LNCaP clone FGC (cell line): ENCODE measurements at regions not wholly inside any gene's neighbourhood (a gene's known extent, or its start where the extent isn't known, plus 50 kb on each side); places are given as distances from the start of the nearest gene placed in this dataset.
"Not testable (repeated sequence)": the region's sequence is repeated elsewhere in the genome, so short reads cannot be mapped to it uniquely, and the experiment has no call there.

Experiments used
- DNase-seq: peaks from one replicate; pipeline ENCODE4 v3.0.0-alpha.2; 2011; ENCODE audit warnings: low read depth
- H3K4me3 ChIP-seq: 2 replicates; pipeline ENCODE4 v1.5.1; 2011; ENCODE audit warnings: mild to moderate bottlenecking, low read depth, low read length, control low read depth
- CTCF ChIP-seq: IDR thresholded peaks from 2 replicates; pipeline ENCODE4 v1.5.1; 2012; ENCODE audit warnings: mild to moderate bottlenecking; ENCODE audit not compliant: control insufficient read depth, insufficient read depth; ENCODE audit errors: extremely low read depth

- H3K4me3 ChIP-seq = no peak overlapping the region
- no peak for DNase-seq
- TF ChIP-seq CTCF = no peak
Observed at GRCh38 chr9:94175669-94176068, 83.4 kb upstream of the ZNF169 start.

GRCh38 chr9:94176608-94177007 is 82.5 kb upstream of the ZNF169 start:
- H3K4me3 ChIP-seq = no peak overlapping the region
- DNase-seq = no peak
- TF ChIP-seq CTCF = no peak

GRCh38 chr9:94178927-94179326 is 80.2 kb upstream of the ZNF169 start:
- no peak for TF ChIP-seq CTCF
- DNase-seq = no peak
- no peak overlapping the region for H3K4me3 ChIP-seq

GRCh38 chr9:94181408-94182181 is 77.5 kb upstream of the ZNF169 start:
- H3K4me3 ChIP-seq = no peak overlapping the region
- no peak for DNase-seq
- TF ChIP-seq CTCF = no peak

GRCh38 chr9:94182532-94182931 is 76.6 kb upstream of the ZNF169 start:
- TF ChIP-seq CTCF = no peak
- no peak for DNase-seq

GRCh38 chr9:94183240-94183999 is 75.7 kb upstream of the ZNF169 start:
- DNase-seq = no peak
- H3K4me3 ChIP-seq = no peak overlapping the region
- TF ChIP-seq CTCF = no peak

More at GRCh38 chr9:94182532-94182931, 76.6 kb upstream of the ZNF169 start:
- H3K4me3 ChIP-seq = no peak overlapping the region

GRCh38 chr9:94188246-94188645 is 70.9 kb upstream of the ZNF169 start:
- no peak for DNase-seq
- no peak overlapping the region for H3K4me3 ChIP-seq
- no peak for TF ChIP-seq CTCF

GRCh38 chr9:94191706-94192105 is 67.4 kb upstream of the ZNF169 start:
- not testable (repeated sequence) for H3K4me3 ChIP-seq, DNase-seq
